ENCODE measurements at regions not wholly inside any gene's neighbourhood (a gene's known extent, or its start where the extent isn't known, plus 50 kb on each side); places are given as distances from the start of the nearest gene placed in this dataset.
"Not testable (repeated sequence)": the region's sequence is repeated elsewhere in the genome, so short reads cannot be mapped to it uniquely, and the experiment has no call there.

DNA sequence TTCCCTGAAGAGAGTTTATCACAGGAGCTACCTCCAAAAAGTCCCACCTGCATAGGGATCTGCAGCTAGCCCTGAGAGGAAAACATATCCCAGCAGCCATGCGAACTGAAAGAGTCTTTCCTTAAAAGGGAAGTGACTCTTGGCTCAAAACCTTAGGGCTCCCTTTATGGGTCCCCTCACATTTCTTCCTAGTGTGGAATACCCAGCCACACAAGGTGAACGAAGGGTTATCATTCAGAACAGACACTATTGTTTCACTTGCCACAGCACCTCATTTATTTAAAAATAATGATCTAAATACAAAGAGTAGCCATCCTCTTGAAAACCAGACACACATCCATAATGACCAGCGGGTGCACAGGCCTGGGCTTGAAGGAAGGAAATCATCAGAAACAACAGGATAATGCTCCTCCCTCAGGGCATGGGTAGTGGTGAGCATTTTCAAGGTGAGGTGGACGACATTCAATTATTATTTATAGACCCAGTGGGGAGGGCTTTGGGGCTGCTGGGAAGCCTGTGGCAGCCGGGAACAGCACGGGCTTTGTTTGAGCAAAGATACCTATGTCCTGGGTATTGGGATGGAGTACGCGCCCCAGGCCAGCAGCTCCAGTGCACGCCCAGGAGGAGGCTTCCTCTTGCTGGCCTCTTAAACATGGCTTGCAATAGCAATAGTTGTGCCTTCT lies 119.0 kb upstream of the ITGA6 start:
- H3K27me3 Mint-ChIP-seq (ENCODE audit: insufficient read depth, unreplicated experiment): no peaks in the 10 kb centered on the region
- TF ChIP-seq, protein P1, sequence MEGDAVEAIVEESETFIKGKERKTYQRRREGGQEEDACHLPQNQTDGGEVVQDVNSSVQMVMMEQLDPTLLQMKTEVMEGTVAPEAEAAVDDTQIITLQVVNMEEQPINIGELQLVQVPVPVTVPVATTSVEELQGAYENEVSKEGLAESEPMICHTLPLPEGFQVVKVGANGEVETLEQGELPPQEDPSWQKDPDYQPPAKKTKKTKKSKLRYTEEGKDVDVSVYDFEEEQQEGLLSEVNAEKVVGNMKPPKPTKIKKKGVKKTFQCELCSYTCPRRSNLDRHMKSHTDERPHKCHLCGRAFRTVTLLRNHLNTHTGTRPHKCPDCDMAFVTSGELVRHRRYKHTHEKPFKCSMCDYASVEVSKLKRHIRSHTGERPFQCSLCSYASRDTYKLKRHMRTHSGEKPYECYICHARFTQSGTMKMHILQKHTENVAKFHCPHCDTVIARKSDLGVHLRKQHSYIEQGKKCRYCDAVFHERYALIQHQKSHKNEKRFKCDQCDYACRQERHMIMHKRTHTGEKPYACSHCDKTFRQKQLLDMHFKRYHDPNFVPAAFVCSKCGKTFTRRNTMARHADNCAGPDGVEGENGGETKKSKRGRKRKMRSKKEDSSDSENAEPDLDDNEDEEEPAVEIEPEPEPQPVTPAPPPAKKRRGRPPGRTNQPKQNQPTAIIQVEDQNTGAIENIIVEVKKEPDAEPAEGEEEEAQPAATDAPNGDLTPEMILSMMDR (IDR thresholded peaks at IDR 0.05; ENCODE audit: unreplicated experiment): no peak
- POLR2A ChIA-PET: no interaction called here
- no peak for DNase-seq (ENCODE audit: unreplicated experiment)
- BruUV-seq (replicated peaks): no TSS peak
- no peaks in the 10 kb centered on the region for H3K9me3 Mint-ChIP-seq (ENCODE audit: unreplicated experiment)
- intact Hi-C loops (cut with micrococcal nuclease): no loop called here
- CTCF ChIA-PET: interaction anchor here (0.6 to 1.4 kb wide), 4 partner anchors 10 to 161 kb away, joined by 3 to 7 read pairs (median 4); no protein-coding TSS in a partner anchor
- H3K4me1 Mint-ChIP-seq (ENCODE audit: insufficient read depth, unreplicated experiment): peaks cover 5% of the 10 kb centered on the region
- no peak overlapping the region for H3K27ac Mint-ChIP-seq (ENCODE audit: low read depth, unreplicated experiment)
- H3K36me3 Mint-ChIP-seq (ENCODE audit: insufficient read depth, unreplicated experiment): peaks cover 5% of the 10 kb centered on the region
- H3K4me3 Mint-ChIP-seq (ENCODE audit: unreplicated experiment): no peak overlapping the region

DNA sequence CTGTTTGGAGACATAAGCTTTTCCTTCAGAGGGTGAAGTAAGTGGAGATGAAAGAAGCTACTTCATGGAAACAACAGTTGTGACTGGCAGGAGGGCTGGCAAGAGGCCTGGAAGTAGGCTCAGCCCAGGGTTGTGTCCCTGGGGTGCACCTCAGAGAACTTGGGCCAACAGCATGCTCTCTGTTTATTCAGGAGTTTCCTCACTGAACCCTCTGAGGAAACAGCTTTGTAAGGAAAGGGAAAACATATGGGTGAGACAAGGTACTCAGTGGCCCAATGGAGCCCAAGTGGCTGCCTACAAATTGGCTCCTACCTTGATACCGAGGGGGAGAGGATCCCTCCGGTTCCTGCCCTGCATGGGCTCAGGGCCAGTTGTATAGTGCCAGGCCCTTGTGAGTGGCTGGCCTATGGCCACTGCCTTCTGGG lies 115.5 kb upstream of the ITGA6 start:
- POLR2A ChIA-PET: interaction anchor here (1.3 kb wide), 2 partner anchors 80 to 136 kb away, joined by 3 to 4 read pairs; no protein-coding TSS in a partner anchor
- TF ChIP-seq, protein P1 (IDR thresholded peaks at IDR 0.05; ENCODE audit: unreplicated experiment): no peak
- DNase-seq (ENCODE audit: unreplicated experiment): no peak
- intact Hi-C loops (cut with micrococcal nuclease): no loop called here
- no peak overlapping the region for H3K4me3 Mint-ChIP-seq (ENCODE audit: unreplicated experiment)
- H3K27me3 Mint-ChIP-seq (ENCODE audit: insufficient read depth, unreplicated experiment): no peaks in the 10 kb centered on the region
- no peak overlapping the region for H3K27ac Mint-ChIP-seq (ENCODE audit: low read depth, unreplicated experiment)
- peaks cover 3% of the 10 kb centered on the region for H3K36me3 Mint-ChIP-seq (ENCODE audit: insufficient read depth, unreplicated experiment)
- BruUV-seq (replicated peaks): no TSS peak
- CTCF ChIA-PET: no interaction called here
- no peaks in the 10 kb centered on the region for H3K9me3 Mint-ChIP-seq (ENCODE audit: unreplicated experiment)
- peaks cover 5% of the 10 kb centered on the region for H3K4me1 Mint-ChIP-seq (ENCODE audit: insufficient read depth, unreplicated experiment)

- no peaks in the 10 kb centered on the region for H3K27me3 Mint-ChIP-seq (ENCODE audit: insufficient read depth, unreplicated experiment)
- H3K27ac Mint-ChIP-seq (ENCODE audit: low read depth, unreplicated experiment): no peak overlapping the region
- H3K36me3 Mint-ChIP-seq (ENCODE audit: insufficient read depth, unreplicated experiment): no peaks in the 10 kb centered on the region
- H3K9me3 Mint-ChIP-seq (ENCODE audit: unreplicated experiment): no peaks in the 10 kb centered on the region
- no peaks in the 10 kb centered on the region for H3K4me1 Mint-ChIP-seq (ENCODE audit: insufficient read depth, unreplicated experiment)
- TF ChIP-seq, protein P1 (IDR thresholded peaks at IDR 0.05; ENCODE audit: unreplicated experiment): no peak
- ChIA-PET CTCF (interaction anchor here (0.6 kb wide), 1 partner anchor 740 kb away, joined by 3 read pairs; no protein-coding TSS in a partner anchor), POLR2A (interaction anchor here (0.7 to 1.4 kb wide), 2 partner anchors 14 to 74 kb away, joined by 3 to 7 read pairs; no protein-coding TSS in a partner anchor)
- BruUV-seq (replicated peaks): no TSS peak
- DNase-seq (ENCODE audit: unreplicated experiment): no peak
- intact Hi-C loops (cut with micrococcal nuclease): no loop called here
- H3K4me3 Mint-ChIP-seq (ENCODE audit: unreplicated experiment): no peak overlapping the region
These were observed 113.6 kb upstream of the ITGA6 start for GRCh38 chr2:172313715-172314341.

- H3K27ac Mint-ChIP-seq (ENCODE audit: low read depth, unreplicated experiment); CTCF ChIA-PET; H3K9me3 Mint-ChIP-seq (ENCODE audit: unreplicated experiment); H3K4me1 Mint-ChIP-seq (ENCODE audit: insufficient read depth, unreplicated experiment); intact Hi-C loops (cut with micrococcal nuclease); BruUV-seq (replicated peaks); DNase-seq (ENCODE audit: unreplicated experiment); POLR2A ChIA-PET; H3K36me3 Mint-ChIP-seq (ENCODE audit: insufficient read depth, unreplicated experiment); H3K4me3 Mint-ChIP-seq (ENCODE audit: unreplicated experiment); H3K27me3 Mint-ChIP-seq (ENCODE audit: insufficient read depth, unreplicated experiment): not testable (repeated sequence)
These were observed 112.3 kb upstream of the ITGA6 start for GRCh38 chr2:172315070-172315469.

Measured in MCF 10A (cell line).